Choroid plexus epithelial cell (primary cell): ENCODE measurements at regions not wholly inside any gene's neighbourhood (a gene's known extent, or its start where the extent isn't known, plus 50 kb on each side); places are given as distances from the start of the nearest gene placed in this dataset.

Experiments
- DNase-seq: peaks from one replicate; pipeline ENCODE4 v3.0.0-alpha.2; 2010; ENCODE audit warnings: low read depth
- H3K4me3 ChIP-seq: 2 replicates; pipeline ENCODE4 v1.5.1; 2011; ENCODE audit warnings: low read depth, mild to moderate bottlenecking, control low read depth, low read length, moderate library complexity
- TF ChIP-seq, protein P1 (sequence below): conservative IDR thresholded peaks from 2 replicates; pipeline ENCODE4 v1.5.1; 2011; ENCODE audit warnings: low read depth, mild to moderate bottlenecking, control low read depth, inconsistent platforms, low read length, moderate library complexity

DNA sequence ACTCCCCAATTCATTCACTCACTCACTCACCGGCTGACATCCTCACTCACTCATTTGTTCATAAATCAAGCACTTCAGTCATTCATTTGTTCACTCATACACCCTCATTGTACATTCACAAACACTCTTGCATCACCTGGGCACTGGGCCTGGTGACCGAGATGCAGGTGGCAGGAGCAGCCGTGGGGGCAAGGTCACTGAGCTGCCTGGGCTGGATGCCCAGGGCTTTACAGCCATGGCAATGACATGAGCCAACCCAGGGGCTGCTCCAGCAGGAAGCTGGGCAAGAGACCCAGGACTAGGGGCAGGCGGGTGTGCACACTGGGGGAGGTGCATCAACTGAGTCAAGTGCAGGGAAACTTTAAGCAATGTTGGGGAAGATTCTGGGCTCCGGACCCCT, 113.6 kb upstream of the IGSF21 start:
- DNase-seq = no peak
- no peak overlapping the region for H3K4me3 ChIP-seq
- TF ChIP-seq, protein P1, sequence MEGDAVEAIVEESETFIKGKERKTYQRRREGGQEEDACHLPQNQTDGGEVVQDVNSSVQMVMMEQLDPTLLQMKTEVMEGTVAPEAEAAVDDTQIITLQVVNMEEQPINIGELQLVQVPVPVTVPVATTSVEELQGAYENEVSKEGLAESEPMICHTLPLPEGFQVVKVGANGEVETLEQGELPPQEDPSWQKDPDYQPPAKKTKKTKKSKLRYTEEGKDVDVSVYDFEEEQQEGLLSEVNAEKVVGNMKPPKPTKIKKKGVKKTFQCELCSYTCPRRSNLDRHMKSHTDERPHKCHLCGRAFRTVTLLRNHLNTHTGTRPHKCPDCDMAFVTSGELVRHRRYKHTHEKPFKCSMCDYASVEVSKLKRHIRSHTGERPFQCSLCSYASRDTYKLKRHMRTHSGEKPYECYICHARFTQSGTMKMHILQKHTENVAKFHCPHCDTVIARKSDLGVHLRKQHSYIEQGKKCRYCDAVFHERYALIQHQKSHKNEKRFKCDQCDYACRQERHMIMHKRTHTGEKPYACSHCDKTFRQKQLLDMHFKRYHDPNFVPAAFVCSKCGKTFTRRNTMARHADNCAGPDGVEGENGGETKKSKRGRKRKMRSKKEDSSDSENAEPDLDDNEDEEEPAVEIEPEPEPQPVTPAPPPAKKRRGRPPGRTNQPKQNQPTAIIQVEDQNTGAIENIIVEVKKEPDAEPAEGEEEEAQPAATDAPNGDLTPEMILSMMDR = no peak

DNA sequence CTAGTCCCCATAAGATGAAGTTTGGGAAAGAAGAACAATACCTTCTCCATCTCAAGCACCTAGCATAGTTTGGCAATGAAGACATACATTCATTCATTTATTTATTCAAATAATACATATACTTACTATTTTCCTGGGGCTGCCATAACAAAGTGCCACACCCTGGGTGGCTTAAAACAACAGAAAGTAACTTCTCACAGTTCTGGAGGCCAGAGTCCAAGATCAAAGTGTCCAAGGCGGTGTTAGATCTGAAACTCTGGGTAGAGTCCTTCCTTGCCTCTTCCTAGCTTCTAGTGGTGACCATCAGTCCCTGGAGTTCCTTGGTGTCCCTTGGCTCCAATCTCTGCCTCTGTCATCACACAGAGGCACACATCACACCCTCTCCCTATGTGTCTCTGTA, 112.1 kb upstream of the IGSF21 start:
- TF ChIP-seq, protein P1 = no peak
- DNase-seq = no peak
- H3K4me3 ChIP-seq = no peak overlapping the region

DNA sequence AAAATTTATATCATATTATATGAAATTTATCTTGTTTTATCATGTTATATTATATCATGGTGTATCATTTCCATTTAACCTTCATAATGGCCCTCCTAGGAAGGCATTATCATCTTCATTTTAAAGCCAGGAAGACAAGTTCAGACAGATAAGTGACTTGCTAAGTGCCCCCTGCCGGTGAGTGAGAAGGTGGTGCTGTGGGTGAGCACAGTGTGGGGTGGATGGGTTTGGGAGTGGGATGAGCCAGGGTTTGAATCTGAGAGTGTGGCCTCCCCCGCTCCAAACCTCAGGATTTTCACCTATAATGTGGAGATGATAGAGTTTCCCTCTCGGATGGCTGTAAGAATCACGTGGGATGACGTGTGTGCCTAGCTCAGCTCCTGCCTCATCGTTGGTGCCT, 108.7 kb upstream of the IGSF21 start:
- TF ChIP-seq, protein P1 = peak; percentile 21
- no peak overlapping the region for H3K4me3 ChIP-seq
- DNase-seq = peak; percentile 7

DNA sequence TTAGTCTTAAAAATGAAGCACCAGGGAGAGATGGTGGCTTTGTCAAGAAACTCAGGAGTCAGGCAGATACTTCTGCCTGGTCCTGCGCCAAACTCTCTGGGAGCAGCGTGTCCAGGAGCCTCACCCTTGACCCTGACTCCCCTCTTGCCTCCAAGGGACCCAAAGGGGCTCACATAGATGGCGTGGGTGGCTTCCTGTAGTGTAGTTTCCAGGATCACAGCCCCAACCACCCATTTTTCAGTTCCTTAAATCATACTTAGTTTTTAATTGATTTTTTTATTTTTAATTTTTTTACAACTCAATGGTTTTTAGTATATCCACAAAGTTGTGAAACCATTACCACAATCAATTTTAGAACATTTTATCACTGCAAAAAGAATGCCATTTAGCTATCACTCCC, 107.7 kb upstream of the IGSF21 start:
- TF ChIP-seq, protein P1 = no peak
- DNase-seq = no peak
- H3K4me3 ChIP-seq = no peak overlapping the region

DNA sequence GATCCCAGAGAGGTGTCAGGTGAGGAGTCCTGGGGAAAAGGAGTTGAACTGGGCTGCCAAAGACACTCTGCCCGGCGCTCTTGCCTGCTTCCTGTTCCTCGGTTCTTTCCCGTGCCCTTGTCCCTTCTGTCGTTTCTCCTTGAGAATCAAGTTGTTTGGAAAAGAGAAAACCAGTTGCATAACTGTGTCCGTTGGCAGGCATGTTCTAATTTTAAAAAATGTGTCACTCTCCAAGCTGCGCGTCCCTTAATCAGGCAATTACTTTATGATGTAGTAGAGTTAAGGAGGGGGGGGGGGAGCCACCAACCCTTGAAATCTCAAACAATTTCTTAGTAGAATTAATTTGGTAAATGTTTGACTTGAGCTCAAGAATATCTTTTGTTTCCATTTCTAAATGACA, 105.9 kb upstream of the IGSF21 start:
- H3K4me3 ChIP-seq = no peak overlapping the region
- TF ChIP-seq, protein P1 = no peak
- DNase-seq = no peak

DNA sequence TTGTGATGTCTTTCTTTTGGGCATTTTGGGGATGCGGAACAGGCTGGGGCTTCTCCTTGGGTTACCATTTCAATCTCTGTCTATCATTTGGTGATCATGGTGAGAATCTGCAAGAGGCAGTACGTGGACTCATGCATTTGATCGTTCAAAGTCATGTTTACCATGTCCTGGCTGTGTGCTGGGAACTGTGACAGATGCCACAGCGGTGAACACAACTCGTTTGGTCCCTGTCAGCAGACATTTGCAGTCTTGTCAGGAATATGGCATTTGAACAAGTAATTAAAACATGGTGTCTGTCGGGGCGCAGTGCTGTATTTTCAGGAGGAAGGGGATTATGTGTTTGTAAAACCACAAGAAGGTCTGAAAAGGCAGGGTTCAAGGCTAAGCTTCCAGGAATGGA, 103.3 kb upstream of the IGSF21 start:
- DNase-seq = no peak
- TF ChIP-seq, protein P1 = no peak
- no peak overlapping the region for H3K4me3 ChIP-seq

DNA sequence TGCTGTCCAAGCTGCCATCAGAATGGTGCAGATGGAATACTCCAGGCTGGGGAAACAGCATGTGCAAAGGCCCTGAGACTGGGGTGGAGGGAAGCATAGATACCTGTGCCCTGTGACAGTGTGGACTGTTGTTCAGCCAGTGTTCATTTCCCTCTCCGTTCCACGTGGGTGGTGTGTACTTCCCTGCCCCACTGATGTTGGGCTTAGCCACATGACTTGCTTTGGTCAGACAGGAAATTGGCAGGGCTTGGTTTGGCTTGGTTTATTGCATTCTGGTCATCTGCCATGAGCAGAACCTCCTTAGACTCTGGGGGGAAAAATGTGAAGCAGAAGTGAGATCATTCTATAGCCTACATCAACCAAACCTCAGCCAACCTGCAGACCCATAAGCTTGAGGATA, 102.4 kb upstream of the IGSF21 start:
- H3K4me3 ChIP-seq = no peak overlapping the region
- TF ChIP-seq, protein P1 = no peak
- DNase-seq = no peak
